Suprapubic skin (tissue), 4 donors: ENCODE measurements at regions not wholly inside any gene's neighbourhood (a gene's known extent, or its start where the extent isn't known, plus 50 kb on each side); places are given as distances from the start of the nearest gene placed in this dataset.
"Not testable (repeated sequence)": the region's sequence is repeated elsewhere in the genome, so short reads cannot be mapped to it uniquely, and the experiment has no call there.

Experiments used
- DNase-seq, 2 donors: peaks; one replicate each; pipeline ENCODE4 v3.0.0-alpha.2; 2019; ENCODE audit warnings: low spot score in 2 of 2
- H3K27ac ChIP-seq: fragments of 200-600 bp; sonication (generic); one replicate; pipeline ENCODE4 v1.5.1; 2019
- H3K27me3 ChIP-seq: fragments of 200-600 bp; sonication (generic); one replicate; pipeline ENCODE4 v1.5.1; 2019
- H3K36me3 ChIP-seq: fragments of 200-600 bp; sonication (generic); one replicate; pipeline ENCODE4 v1.5.1; 2019
- H3K4me1 ChIP-seq: fragments of 200-600 bp; sonication (generic); one replicate; pipeline ENCODE4 v1.5.1; 2019
- H3K4me3 ChIP-seq: fragments of 200-600 bp; sonication (generic); one replicate; pipeline ENCODE4 v1.5.1; 2019; ENCODE audit warnings: mild to moderate bottlenecking
- H3K9me3 ChIP-seq: fragments of 200-600 bp; sonication (generic); one replicate; pipeline ENCODE4 v1.5.1; 2019
- CTCF ChIP-seq, 2 donors: fragments of 200-600 bp in 1 of 2; fragments of 450-650 bp in 1 of 2; sonication (generic) in 1 of 2; IDR thresholded peaks; one replicate each; pipeline ENCODE4 v1.5.1; 2016 to 2019; ENCODE audit warnings: antibody characterized with exemption in 2 of 2, mild to moderate bottlenecking in 1 of 2, moderate library complexity in 1 of 2
- EP300 ChIP-seq: sonication (generic); formaldehyde crosslinking; IDR thresholded peaks from one replicate; pipeline ENCODE4 v1.6.1; 2017; ENCODE audit warnings: antibody characterized with exemption
- POLR2A ChIP-seq, 2 donors: fragments of 450-650 bp; IDR thresholded peaks; one replicate each; pipeline ENCODE4 v1.6.1; 2017; ENCODE audit warnings: antibody characterized with exemption in 2 of 2, mild to moderate bottlenecking in 2 of 2, moderate library complexity in 2 of 2
- POLR2AphosphoS5 ChIP-seq, 3 donors: sonication (generic); formaldehyde crosslinking; IDR thresholded peaks; one replicate each; pipeline ENCODE4 v1.6.1; 2017; ENCODE audit warnings: antibody characterized with exemption in 3 of 3
- WGBS: methylation state at CpG from one replicate; pipeline ENCODE4 v1.1.5; 2018; 5-methylcytosine and 5-hydroxymethylcytosine counted together

GRCh38 chr4:28007693-28008092, 1147.1 kb downstream of the STIM2 start:
- TF ChIP-seq CTCF (IDR thresholded peaks at IDR 0.05) = no peak
- TF ChIP-seq POLR2AphosphoS5 (IDR thresholded peaks at IDR 0.05) = no peak
- TF ChIP-seq POLR2A (IDR thresholded peaks at IDR 0.05) = no peak
- TF ChIP-seq EP300 = no peak
- Histone ChIP-seq H3K4me3 (no peak overlapping the region), H3K9me3 (peaks cover under 1% of the 10 kb centered on the region), H3K27me3 (no peaks in the 10 kb centered on the region), H3K36me3 (no peaks in the 10 kb centered on the region), H3K27ac (no peak overlapping the region), H3K4me1 (no peaks in the 10 kb centered on the region)
- DNase-seq = no peak
- 66% methylated on average over 4 of the region's 4 CpGs for WGBS

- 79% methylated on average over 2 of the region's 2 CpGs for WGBS
- TF ChIP-seq CTCF (IDR thresholded peaks at IDR 0.05) (no peak), POLR2A (IDR thresholded peaks at IDR 0.05) (no peak), POLR2AphosphoS5 (IDR thresholded peaks at IDR 0.05) (no peak), EP300 (no peak)
- Histone ChIP-seq H3K27ac (no peak overlapping the region), H3K4me1 (no peaks in the 10 kb centered on the region), H3K27me3 (no peaks in the 10 kb centered on the region), H3K9me3 (peaks cover 5% of the 10 kb centered on the region), H3K4me3 (no peak overlapping the region), H3K36me3 (no peaks in the 10 kb centered on the region)
- no peak for DNase-seq
Observed at GRCh38 chr4:28009541-28009940, 1148.9 kb downstream of the STIM2 start.

- H3K9me3 ChIP-seq = peaks cover 5% of the 10 kb centered on the region
- TF ChIP-seq EP300 = no peak
- TF ChIP-seq POLR2A (IDR thresholded peaks at IDR 0.05) = no peak
- no peak for TF ChIP-seq POLR2AphosphoS5 (IDR thresholded peaks at IDR 0.05)
- TF ChIP-seq CTCF (IDR thresholded peaks at IDR 0.05) = no peak
- DNase-seq = no peak
- H3K36me3 ChIP-seq = no peaks in the 10 kb centered on the region
- H3K4me3 ChIP-seq = no peak overlapping the region
- no peaks in the 10 kb centered on the region for H3K4me1 ChIP-seq
- no peaks in the 10 kb centered on the region for H3K27me3 ChIP-seq
- no peak overlapping the region for H3K27ac ChIP-seq
- WGBS = 81% methylated on average over 6 of the region's 6 CpGs
Observed at GRCh38 chr4:28010577-28011240, 1150.1 kb downstream of the STIM2 start.

GRCh38 chr4:28014469-28014868, 1153.8 kb downstream of the STIM2 start:
- no peak for TF ChIP-seq POLR2A (IDR thresholded peaks at IDR 0.05)
- TF ChIP-seq EP300 = no peak
- no peak for TF ChIP-seq POLR2AphosphoS5 (IDR thresholded peaks at IDR 0.05)
- TF ChIP-seq CTCF (IDR thresholded peaks at IDR 0.05) = no peak
- Histone ChIP-seq H3K27ac (no peak overlapping the region), H3K4me1 (no peaks in the 10 kb centered on the region), H3K9me3 (peaks cover 5% of the 10 kb centered on the region), H3K4me3 (no peak overlapping the region), H3K27me3 (no peaks in the 10 kb centered on the region), H3K36me3 (no peaks in the 10 kb centered on the region)
- no peak for DNase-seq
- 95% methylated on average over 3 of the region's 4 CpGs for WGBS

GRCh38 chr4:28015996-28016395, 1155.4 kb downstream of the STIM2 start:
- Histone ChIP-seq H3K4me1 (no peaks in the 10 kb centered on the region), H3K36me3 (no peaks in the 10 kb centered on the region), H3K4me3 (no peak overlapping the region), H3K9me3 (peaks cover 5% of the 10 kb centered on the region), H3K27me3 (no peaks in the 10 kb centered on the region), H3K27ac (no peak overlapping the region)
- TF ChIP-seq POLR2AphosphoS5 (IDR thresholded peaks at IDR 0.05) = no peak
- TF ChIP-seq EP300 = no peak
- TF ChIP-seq POLR2A (IDR thresholded peaks at IDR 0.05) = no peak
- TF ChIP-seq CTCF (IDR thresholded peaks at IDR 0.05) = no peak
- 50% methylated on average over 2 of the region's 2 CpGs for WGBS
- no peak for DNase-seq

GRCh38 chr4:28038253-28038652, 1177.6 kb downstream of the STIM2 start:
- H3K4me3 ChIP-seq, DNase-seq, H3K4me1 ChIP-seq, H3K9me3 ChIP-seq, H3K36me3 ChIP-seq, H3K27me3 ChIP-seq, H3K27ac ChIP-seq: not testable (repeated sequence)
- WGBS = 55% methylated on average over 6 of the region's 6 CpGs
